ENCODE measurements at regions not wholly inside any gene's neighbourhood (a gene's known extent, or its start where the extent isn't known, plus 50 kb on each side); places are given as distances from the start of the nearest gene placed in this dataset.

- Mint-ChIP-seq H3K9me3 (ENCODE audit: unreplicated experiment) (no peaks in the 10 kb centered on the region), H3K4me3 (ENCODE audit: unreplicated experiment) (no peak overlapping the region), H3K27ac (ENCODE audit: unreplicated experiment) (no peak overlapping the region), H3K36me3 (ENCODE audit: low read depth, unreplicated experiment) (no peaks in the 10 kb centered on the region), H3K27me3 (ENCODE audit: low read depth, unreplicated experiment) (peaks cover 37% of the 10 kb centered on the region), H3K4me1 (ENCODE audit: low read depth, unreplicated experiment) (peaks cover 33% of the 10 kb centered on the region)
- peaks cover 49% of the 10 kb centered on the region for H3K4me1 ChIP-seq (ENCODE audit: insufficient read depth, low read length)
- no peaks in the 10 kb centered on the region for H3K36me3 ChIP-seq (ENCODE audit: insufficient read depth, low read length)
- FAIRE-seq (no peak), DNase-seq (ENCODE audit: low read depth) (no peak)
- H3K79me2 ChIP-seq (ENCODE audit: insufficient read depth, low read length): no peaks in the 10 kb centered on the region
- no peak overlapping the region for H2AFZ ChIP-seq (ENCODE audit: low read depth, low read length)
- H3K27ac ChIP-seq (ENCODE audit: low read depth, low read length): no peak overlapping the region
- H4K20me1 ChIP-seq (ENCODE audit: insufficient read depth, low read length): no peaks in the 10 kb centered on the region
- no peaks in the 10 kb centered on the region for H3K9me3 ChIP-seq (ENCODE audit: insufficient read depth, low read depth, low read length)
- H3K27me3 ChIP-seq (ENCODE audit: insufficient read depth, low read length): peaks cover 3% of the 10 kb centered on the region
- no peak overlapping the region for H3K9ac ChIP-seq (ENCODE audit: low read length)
- TF ChIP-seq CTCF (IDR thresholded peaks at IDR 0.05; ENCODE audit: insufficient read depth, low read depth, low read length) (no peak), EZH2 (IDR thresholded peaks at IDR 0.05; ENCODE audit: insufficient read depth, low read length) (no peak)
- no peak overlapping the region for H3K4me3 ChIP-seq (ENCODE audit: insufficient read depth, low read depth, low read length)
- no peak overlapping the region for H3K4me2 ChIP-seq (ENCODE audit: low read length)
These were observed 73.3 kb downstream of the CTAGE1 start for GRCh38 chr18:22344445-22344844.

DNA sequence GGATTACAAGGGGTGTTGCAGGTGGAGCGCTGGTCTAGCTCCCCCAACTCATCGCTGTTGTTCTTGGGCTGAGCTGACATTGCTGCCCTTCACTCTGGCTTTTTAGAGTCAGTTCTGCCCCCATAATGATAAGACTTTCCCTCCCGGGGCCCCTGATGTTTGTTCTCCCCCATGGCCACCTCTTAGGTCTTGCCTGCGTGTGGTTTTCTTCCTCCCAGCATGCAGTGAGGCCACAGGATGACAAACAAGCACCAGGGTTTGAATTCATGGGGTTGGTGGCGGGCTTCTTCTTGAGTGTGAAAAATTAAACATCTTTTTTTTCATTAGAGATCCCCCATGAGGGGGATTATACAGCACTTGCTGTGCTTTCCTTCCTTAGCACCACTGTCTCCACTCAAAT lies 74.1 kb downstream of the CTAGE1 start:
- Histone ChIP-seq H3K4me1 (ENCODE audit: insufficient read depth, low read length) (peaks cover 40% of the 10 kb centered on the region), H3K36me3 (ENCODE audit: insufficient read depth, low read length) (no peaks in the 10 kb centered on the region), H3K27ac (ENCODE audit: low read depth, low read length) (no peak overlapping the region), H3K4me2 (ENCODE audit: low read length) (no peak overlapping the region), H3K4me3 (ENCODE audit: insufficient read depth, low read depth, low read length) (no peak overlapping the region), H3K9me3 (ENCODE audit: insufficient read depth, low read depth, low read length) (no peaks in the 10 kb centered on the region), H4K20me1 (ENCODE audit: insufficient read depth, low read length) (no peaks in the 10 kb centered on the region), H3K9ac (ENCODE audit: low read length) (no peak overlapping the region), H3K27me3 (ENCODE audit: insufficient read depth, low read length) (peaks cover 6% of the 10 kb centered on the region), H2AFZ (ENCODE audit: low read depth, low read length) (no peak overlapping the region), H3K79me2 (ENCODE audit: insufficient read depth, low read length) (no peaks in the 10 kb centered on the region)
- Mint-ChIP-seq H3K27ac (ENCODE audit: unreplicated experiment) (no peak overlapping the region), H3K36me3 (ENCODE audit: low read depth, unreplicated experiment) (no peaks in the 10 kb centered on the region), H3K4me1 (ENCODE audit: low read depth, unreplicated experiment) (peaks cover 29% of the 10 kb centered on the region), H3K9me3 (ENCODE audit: unreplicated experiment) (no peaks in the 10 kb centered on the region), H3K27me3 (ENCODE audit: low read depth, unreplicated experiment) (peaks cover 37% of the 10 kb centered on the region), H3K4me3 (ENCODE audit: unreplicated experiment) (no peak overlapping the region)
- FAIRE-seq: no peak
- no peak for DNase-seq (ENCODE audit: low read depth)
- TF ChIP-seq CTCF (IDR thresholded peaks at IDR 0.05; ENCODE audit: insufficient read depth, low read depth, low read length) (no peak), EZH2 (IDR thresholded peaks at IDR 0.05; ENCODE audit: insufficient read depth, low read length) (no peak)

- no peaks in the 10 kb centered on the region for H3K79me2 ChIP-seq (ENCODE audit: insufficient read depth, low read length)
- H3K27me3 Mint-ChIP-seq (ENCODE audit: low read depth, unreplicated experiment): peaks cover 47% of the 10 kb centered on the region
- H3K27ac ChIP-seq (ENCODE audit: low read depth, low read length): no peak overlapping the region
- H3K9me3 Mint-ChIP-seq (ENCODE audit: unreplicated experiment): no peaks in the 10 kb centered on the region
- H3K4me3 Mint-ChIP-seq (ENCODE audit: unreplicated experiment): no peak overlapping the region
- no peaks in the 10 kb centered on the region for H4K20me1 ChIP-seq (ENCODE audit: insufficient read depth, low read length)
- H3K9ac ChIP-seq (ENCODE audit: low read length): no peak overlapping the region
- FAIRE-seq: no peak
- DNase-seq (ENCODE audit: low read depth): peak; percentile 95
- no peak for TF ChIP-seq CTCF (IDR thresholded peaks at IDR 0.05; ENCODE audit: insufficient read depth, low read depth, low read length)
- no peak for TF ChIP-seq EZH2 (IDR thresholded peaks at IDR 0.05; ENCODE audit: insufficient read depth, low read length)
- peaks cover 16% of the 10 kb centered on the region for H3K27me3 ChIP-seq (ENCODE audit: insufficient read depth, low read length)
- no peaks in the 10 kb centered on the region for H3K36me3 Mint-ChIP-seq (ENCODE audit: low read depth, unreplicated experiment)
- H3K4me3 ChIP-seq (ENCODE audit: insufficient read depth, low read depth, low read length): no peak overlapping the region
- peak overlapping the region; percentile 49 for H3K4me2 ChIP-seq (ENCODE audit: low read length)
- no peak overlapping the region for H2AFZ ChIP-seq (ENCODE audit: low read depth, low read length)
- H3K9me3 ChIP-seq (ENCODE audit: insufficient read depth, low read depth, low read length): no peaks in the 10 kb centered on the region
- H3K27ac Mint-ChIP-seq (ENCODE audit: unreplicated experiment): no peak overlapping the region
- peaks cover 32% of the 10 kb centered on the region for H3K4me1 Mint-ChIP-seq (ENCODE audit: low read depth, unreplicated experiment)
- no peaks in the 10 kb centered on the region for H3K36me3 ChIP-seq (ENCODE audit: insufficient read depth, low read length)
- H3K4me1 ChIP-seq (ENCODE audit: insufficient read depth, low read length): peaks cover 32% of the 10 kb centered on the region
These were observed 75.1 kb downstream of the CTAGE1 start for GRCh38 chr18:22342625-22343024.

Data from astrocyte (in vitro differentiated cells and primary cell).